ENCODE measurements at regions not wholly inside any gene's neighbourhood (a gene's known extent, or its start where the extent isn't known, plus 50 kb on each side); places are given as distances from the start of the nearest gene placed in this dataset.
"Not testable (repeated sequence)": the region's sequence is repeated elsewhere in the genome, so short reads cannot be mapped to it uniquely, and the experiment has no call there.

GRCh38 chr13:85597790-85598500, 201.3 kb downstream of the SLITRK6 start:
- DNase-seq = no peak

- no peak for DNase-seq
Observed at GRCh38 chr13:85592211-85592610, 207.0 kb downstream of the SLITRK6 start.

GRCh38 chr13:85590231-85590931, 208.8 kb downstream of the SLITRK6 start:
- DNase-seq = no peak

GRCh38 chr13:85589021-85589420, 210.2 kb downstream of the SLITRK6 start:
- no peak for DNase-seq

GRCh38 chr13:85588359-85588758, 210.9 kb downstream of the SLITRK6 start:
- no peak for DNase-seq

GRCh38 chr13:85586856-85587255, 212.4 kb downstream of the SLITRK6 start:
- no peak for DNase-seq

GRCh38 chr13:85586422-85586831, 212.8 kb downstream of the SLITRK6 start:
- DNase-seq = no peak

GRCh38 chr13:85582890-85583289, 216.3 kb downstream of the SLITRK6 start:
- no peak for DNase-seq

GRCh38 chr13:85575110-85575509, 224.1 kb downstream of the SLITRK6 start:
- DNase-seq = no peak

GRCh38 chr13:85567909-85568308, 231.3 kb downstream of the SLITRK6 start:
- DNase-seq = no peak

GRCh38 chr13:85565652-85566051, 233.6 kb downstream of the SLITRK6 start:
- DNase-seq = no peak

- DNase-seq = no peak
Observed at GRCh38 chr13:85564598-85564997, 234.6 kb downstream of the SLITRK6 start.

GRCh38 chr13:85562282-85562681, 236.9 kb downstream of the SLITRK6 start:
- no peak for DNase-seq

GRCh38 chr13:85557691-85558467, 241.3 kb downstream of the SLITRK6 start:
- no peak for DNase-seq

GRCh38 chr13:85551012-85551411, 248.2 kb downstream of the SLITRK6 start:
- DNase-seq = no peak

GRCh38 chr13:85549819-85550218, 249.4 kb downstream of the SLITRK6 start:
- DNase-seq = no peak

GRCh38 chr13:85548845-85549244, 250.4 kb downstream of the SLITRK6 start:
- not testable (repeated sequence) for DNase-seq

- DNase-seq = no peak
Observed at GRCh38 chr13:85545771-85546170, 253.4 kb downstream of the SLITRK6 start.

GRCh38 chr13:85544756-85545155, 254.5 kb downstream of the SLITRK6 start:
- DNase-seq = no peak

- no peak for DNase-seq
Observed at GRCh38 chr13:85543144-85543543, 256.1 kb downstream of the SLITRK6 start.

- no peak for DNase-seq
Observed at GRCh38 chr13:85541476-85541875, 257.7 kb downstream of the SLITRK6 start.

- DNase-seq = no peak
Observed at GRCh38 chr13:85538957-85539356, 260.3 kb downstream of the SLITRK6 start.

- no peak for DNase-seq
Observed at GRCh38 chr13:85537601-85538000, 261.6 kb downstream of the SLITRK6 start.

- no peak for DNase-seq
Observed at GRCh38 chr13:85536706-85537105, 262.5 kb downstream of the SLITRK6 start.
